Naive thymus-derived CD4-positive, alpha-beta T cell (primary cell): ENCODE measurements at regions not wholly inside any gene's neighbourhood (a gene's known extent, or its start where the extent isn't known, plus 50 kb on each side); places are given as distances from the start of the nearest gene placed in this dataset.

Experiments used
- ATAC-seq: fragments of 150-1000 bp; cut with Tn5 transposase; 2 replicates; pipeline ENCODE4 v1.10.0; 2021; ENCODE audit warnings: mild to moderate bottlenecking, moderate library complexity
- CTCF ChIA-PET: fragments of 350-600 bp; sonication (Branson Sonifier 250); formaldehyde crosslinking; loops from one replicate; lab custom pipeline; 2021; ENCODE audit warnings: antibody characterized with exemption; lab: Charles Lee
- POLR2A ChIA-PET: fragments of 350-600 bp; sonication (Branson Sonifier 250); formaldehyde crosslinking; loops from one replicate; lab custom pipeline; 2021; ENCODE audit warnings: antibody characterized with exemption, inconsistent platforms; lab: Charles Lee
- DNase-seq, 9 donors: peaks; one replicate each; pipeline versions ENCODE4 v3.0.0 to v3.0.0-alpha.2; 2020 to 2022; ENCODE audit warnings: mixed read lengths in 1 of 9
- H3K27ac ChIP-seq: one replicate; pipeline ENCODE4 v1.7.0; 2013; ENCODE audit warnings: mild to moderate bottlenecking, low read depth, low read length, moderate library complexity
- H3K27me3 ChIP-seq, 2 donors: one replicate each; pipeline ENCODE4 v1.7.0; 2013; ENCODE audit warnings: low read length in 2 of 2, mild to moderate bottlenecking in 2 of 2, moderate library complexity in 2 of 2; ENCODE audit not compliant: control insufficient read depth in 2 of 2, insufficient read depth in 2 of 2
- H3K36me3 ChIP-seq, 3 experiments: 1 replicate in 2 of 3; 2 replicates in 1 of 3; pipeline ENCODE4 v1.7.0; 2013; ENCODE audit warnings: low read length in 3 of 3, mild to moderate bottlenecking in 3 of 3, moderate library complexity in 1 of 3; ENCODE audit not compliant: insufficient read depth in 3 of 3, control insufficient read depth in 2 of 3
- H3K4me1 ChIP-seq, 2 donors: one replicate each; pipeline ENCODE4 v1.7.0; 2013; ENCODE audit warnings: low read length in 2 of 2, mild to moderate bottlenecking in 2 of 2, moderate library complexity in 1 of 2; ENCODE audit not compliant: control insufficient read depth in 2 of 2, insufficient read depth in 2 of 2
- H3K4me3 ChIP-seq: 2 replicates; pipeline ENCODE4 v1.7.0; 2013; ENCODE audit warnings: mild to moderate bottlenecking, low read length
- H3K9me3 ChIP-seq, 3 experiments: 1 replicate in 2 of 3; 2 replicates in 1 of 3; pipeline ENCODE4 v1.7.0; 2013; ENCODE audit warnings: low read length in 3 of 3; ENCODE audit not compliant: control insufficient read depth in 2 of 3
- H3K27ac Mint-ChIP-seq, 9 donors: one replicate each; pipeline ENCODE4 v1.8.0; 2020 to 2022; ENCODE audit warnings: mixed read lengths in 9 of 9, mild to moderate bottlenecking in 8 of 9, moderate library complexity in 5 of 9, inconsistent platforms in 2 of 9
- H3K27me3 Mint-ChIP-seq, 5 donors: one replicate each; pipeline ENCODE4 v1.8.0; 2021 to 2022; ENCODE audit warnings: mixed read lengths in 5 of 5, mild to moderate bottlenecking in 1 of 5
- H3K36me3 Mint-ChIP-seq, 5 donors: one replicate each; pipeline ENCODE4 v1.8.0; 2020 to 2022; ENCODE audit warnings: mixed read lengths in 5 of 5, mild to moderate bottlenecking in 3 of 5, inconsistent platforms in 1 of 5
- H3K4me1 Mint-ChIP-seq, 7 donors: one replicate each; pipeline ENCODE4 v1.8.0; 2020 to 2022; ENCODE audit warnings: mixed read lengths in 7 of 7, mild to moderate bottlenecking in 3 of 7, inconsistent platforms in 1 of 7
- H3K4me3 Mint-ChIP-seq, 10 donors: one replicate each; pipeline ENCODE4 v1.8.0; 2020 to 2022; ENCODE audit warnings: mild to moderate bottlenecking in 10 of 10, mixed read lengths in 10 of 10, moderate library complexity in 6 of 10, inconsistent platforms in 2 of 10
- H3K9me3 Mint-ChIP-seq, 11 donors: one replicate each; pipeline ENCODE4 v1.8.0; 2020 to 2022; ENCODE audit warnings: mixed read lengths in 11 of 11, mild to moderate bottlenecking in 4 of 11, inconsistent platforms in 1 of 11, moderate library complexity in 1 of 11
- intact Hi-C, 2 donors: fragments of 100-400 bp; cut with micrococcal nuclease; formaldehyde crosslinking; loops; one replicate each; pipeline ENCODE4 v1.15.1; 2023

DNA sequence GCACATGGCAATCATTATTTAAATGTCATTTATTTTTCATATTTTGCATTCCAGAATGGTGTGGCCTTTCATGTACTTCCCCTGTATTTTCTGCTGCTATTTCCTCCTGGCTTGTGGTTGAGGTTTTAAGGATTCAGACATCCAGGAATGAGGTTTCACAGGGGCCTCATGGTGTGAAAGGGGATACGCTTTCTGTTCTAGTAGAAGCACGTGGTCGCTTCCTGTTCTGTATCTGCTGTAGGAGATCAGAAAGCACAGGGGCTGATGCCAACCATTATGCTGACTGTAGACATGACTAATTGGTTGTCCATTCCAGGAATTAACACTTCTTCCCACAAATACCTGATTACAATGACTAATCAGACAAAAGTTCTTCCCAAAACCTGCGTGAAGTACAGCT, 405.9 kb downstream of the SHISA9 start:
- ATAC-seq (no peak), DNase-seq (no peak)
- Histone ChIP-seq H3K9me3 (no peaks in the 10 kb centered on the region), H3K27ac (no peak overlapping the region), H3K27me3 (no peaks in the 10 kb centered on the region), H3K4me1 (no peaks in the 10 kb centered on the region), H3K36me3 (no peaks in the 10 kb centered on the region), H3K4me3 (no peak overlapping the region)
- intact Hi-C loops = no loop called here
- ChIA-PET POLR2A (no interaction called here), CTCF (no interaction called here)
- H3K4me3 Mint-ChIP-seq = no peak overlapping the region
- H3K27me3 Mint-ChIP-seq = peaks cover 0 to 15% (median 5%) of the 10 kb centered on the region in 5 donors
- H3K4me1 Mint-ChIP-seq = peaks cover 0 to 3% (median 0%) of the 10 kb centered on the region in 7 donors
- H3K27ac Mint-ChIP-seq = no peak overlapping the region
- peaks cover 0 to 12% (median 0%) of the 10 kb centered on the region in 11 donors for H3K9me3 Mint-ChIP-seq
- no peaks in the 10 kb centered on the region for H3K36me3 Mint-ChIP-seq

DNA sequence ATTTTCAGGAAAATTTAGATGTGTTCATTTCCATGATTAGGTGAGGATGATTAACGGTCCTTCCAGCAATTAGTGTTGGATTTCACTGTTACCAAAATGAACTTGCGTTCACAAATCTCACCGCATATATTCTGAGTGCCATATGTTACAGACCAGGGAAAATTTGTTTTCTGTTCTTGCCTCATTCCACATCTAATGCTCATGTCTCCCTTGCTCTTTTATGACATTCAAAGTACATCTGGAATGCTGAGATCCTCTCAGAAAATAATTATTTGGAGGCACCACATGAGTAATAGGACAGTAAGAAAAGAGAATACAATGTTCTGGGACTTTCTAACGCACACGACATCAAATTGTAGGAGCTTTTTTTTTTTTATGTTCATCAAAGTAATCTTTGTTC, 406.5 kb downstream of the SHISA9 start:
- H3K27ac Mint-ChIP-seq = no peak overlapping the region
- no peaks in the 10 kb centered on the region for H3K27me3 ChIP-seq
- H3K27ac ChIP-seq = no peak overlapping the region
- ATAC-seq (no peak), DNase-seq (no peak)
- H3K4me1 ChIP-seq = no peaks in the 10 kb centered on the region
- H3K4me3 Mint-ChIP-seq = no peak overlapping the region
- H3K36me3 ChIP-seq = no peaks in the 10 kb centered on the region
- peaks cover 0 to 3% (median 0%) of the 10 kb centered on the region in 7 donors for H3K4me1 Mint-ChIP-seq
- intact Hi-C loops = no loop called here
- H3K4me3 ChIP-seq = no peak overlapping the region
- no peaks in the 10 kb centered on the region for H3K36me3 Mint-ChIP-seq
- ChIA-PET CTCF (no interaction called here), POLR2A (no interaction called here)
- no peaks in the 10 kb centered on the region for H3K9me3 ChIP-seq
- H3K9me3 Mint-ChIP-seq = peaks cover 0 to 12% (median 0%) of the 10 kb centered on the region in 11 donors
- H3K27me3 Mint-ChIP-seq = peaks cover 0 to 10% (median under 1%) of the 10 kb centered on the region in 5 donors

- ChIA-PET POLR2A (no interaction called here), CTCF (no interaction called here)
- intact Hi-C loops = no loop called here
- H3K4me3 ChIP-seq = no peak overlapping the region
- Mint-ChIP-seq H3K36me3 (no peaks in the 10 kb centered on the region), H3K27me3 (peaks cover 0 to 14% (median 0%) of the 10 kb centered on the region in 5 donors), H3K9me3 (peaks cover 0 to 12% (median 0%) of the 10 kb centered on the region in 11 donors), H3K27ac (no peak overlapping the region), H3K4me3 (no peak overlapping the region), H3K4me1 (peaks cover 0 to 10% (median 0%) of the 10 kb centered on the region in 7 donors)
- H3K27ac ChIP-seq = no peak overlapping the region
- ATAC-seq = no peak
- H3K4me1 ChIP-seq = no peaks in the 10 kb centered on the region
- H3K9me3 ChIP-seq = no peaks in the 10 kb centered on the region
- DNase-seq = no peak
- no peaks in the 10 kb centered on the region for H3K27me3 ChIP-seq
- H3K36me3 ChIP-seq = no peaks in the 10 kb centered on the region
These were observed 410.7 kb downstream of the SHISA9 start for GRCh38 chr16:13312063-13312462.

DNA sequence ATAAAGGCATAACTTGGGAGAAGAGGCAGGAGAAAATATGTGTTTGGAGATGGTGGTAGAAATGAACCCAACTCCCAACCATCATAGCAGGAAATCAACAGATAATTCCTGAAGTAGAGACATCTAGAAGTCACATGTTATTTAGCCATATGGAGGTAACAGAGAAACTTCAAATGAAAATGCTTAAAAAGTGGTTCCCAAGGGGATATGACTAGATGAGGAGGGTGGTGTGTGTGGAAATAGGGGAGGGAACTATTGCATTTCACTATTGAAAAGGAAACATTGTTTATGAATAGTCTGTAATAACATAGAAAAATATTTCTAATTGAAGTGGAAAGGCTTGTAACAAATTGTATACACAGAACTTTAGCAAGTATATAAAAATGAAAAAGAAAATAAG, 412.0 kb downstream of the SHISA9 start:
- no peaks in the 10 kb centered on the region for H3K4me1 ChIP-seq
- H3K27ac ChIP-seq = no peak overlapping the region
- H3K9me3 ChIP-seq = no peaks in the 10 kb centered on the region
- ATAC-seq (no peak), DNase-seq (no peak)
- Mint-ChIP-seq H3K9me3 (peaks cover 0 to 5% (median 0%) of the 10 kb centered on the region in 11 donors), H3K27ac (no peak overlapping the region), H3K27me3 (peaks cover 0 to 13% (median 2%) of the 10 kb centered on the region in 5 donors), H3K36me3 (no peaks in the 10 kb centered on the region), H3K4me3 (no peak overlapping the region), H3K4me1 (peaks cover 0 to 8% (median 0%) of the 10 kb centered on the region in 7 donors)
- POLR2A ChIA-PET = no interaction called here
- CTCF ChIA-PET = no interaction called here
- intact Hi-C loops = no loop called here
- no peak overlapping the region for H3K4me3 ChIP-seq
- H3K36me3 ChIP-seq = no peaks in the 10 kb centered on the region
- no peaks in the 10 kb centered on the region for H3K27me3 ChIP-seq

GRCh38 chr16:13314633-13315032, 413.2 kb downstream of the SHISA9 start:
- Mint-ChIP-seq H3K27me3 (peaks cover 0 to 9% (median 0%) of the 10 kb centered on the region in 5 donors), H3K4me3 (no peak overlapping the region), H3K27ac (no peak overlapping the region), H3K36me3 (no peaks in the 10 kb centered on the region), H3K9me3 (peaks cover 0 to 4% (median 0%) of the 10 kb centered on the region in 11 donors), H3K4me1 (peaks cover 0 to 8% (median 0%) of the 10 kb centered on the region in 7 donors)
- H3K4me1 ChIP-seq = no peaks in the 10 kb centered on the region
- H3K36me3 ChIP-seq = no peaks in the 10 kb centered on the region
- intact Hi-C loops = no loop called here
- no peak for ATAC-seq
- no peak overlapping the region for H3K27ac ChIP-seq
- H3K27me3 ChIP-seq = no peaks in the 10 kb centered on the region
- no peak for DNase-seq
- CTCF ChIA-PET = no interaction called here
- no peak overlapping the region for H3K4me3 ChIP-seq
- POLR2A ChIA-PET = no interaction called here
- H3K9me3 ChIP-seq = no peaks in the 10 kb centered on the region

DNA sequence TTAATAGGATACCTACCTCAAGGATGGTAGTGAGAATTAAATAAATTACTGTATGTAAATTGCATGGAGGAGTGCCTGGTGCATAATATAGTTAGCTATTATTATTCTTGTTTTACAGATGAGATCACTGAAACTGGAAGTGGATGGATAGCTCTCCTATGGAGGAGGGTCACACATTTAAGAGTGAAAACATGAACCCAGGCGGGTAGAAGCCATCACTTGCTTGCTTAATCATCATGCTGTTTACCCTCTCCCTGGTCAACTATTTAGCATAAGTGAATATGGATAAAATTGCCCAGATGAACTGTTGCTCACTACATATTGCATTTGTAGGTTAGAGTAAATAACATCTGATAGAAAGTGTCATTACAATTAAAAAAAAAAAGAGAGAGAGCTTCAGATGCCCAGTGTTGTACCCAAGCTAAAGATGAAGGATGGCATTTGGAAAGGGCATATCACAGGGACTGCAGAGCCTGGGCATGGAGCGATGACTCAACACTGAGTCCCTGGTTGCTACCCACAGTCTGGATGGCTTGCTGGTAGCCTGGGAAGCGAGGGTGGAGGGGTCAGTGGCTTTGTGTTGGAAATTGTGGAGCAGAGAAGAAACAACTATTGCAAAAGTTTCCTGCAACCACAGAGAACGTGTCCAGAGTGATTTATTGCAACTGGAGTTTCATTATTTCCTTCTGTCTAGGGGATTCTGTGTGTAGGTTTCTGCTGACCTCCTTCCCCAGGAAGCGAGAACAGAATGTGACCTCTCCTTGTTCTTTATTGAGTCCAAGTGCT, 414.4 kb downstream of the SHISA9 start:
- ChIA-PET POLR2A (no interaction called here), CTCF (no interaction called here)
- H3K4me3 Mint-ChIP-seq = peak overlapping the region in 6 of 10 donors; percentile 4 to 38 (median 16)
- H3K4me1 ChIP-seq = no peaks in the 10 kb centered on the region
- no peaks in the 10 kb centered on the region for H3K9me3 ChIP-seq
- H3K27ac Mint-ChIP-seq = no peak overlapping the region
- H3K4me1 Mint-ChIP-seq = peaks cover 0 to 8% (median 0%) of the 10 kb centered on the region in 7 donors
- no peak overlapping the region for H3K27ac ChIP-seq
- no peak for ATAC-seq
- H3K27me3 ChIP-seq = no peaks in the 10 kb centered on the region
- H3K27me3 Mint-ChIP-seq = peaks cover 0 to 9% (median 0%) of the 10 kb centered on the region in 5 donors
- no peak for DNase-seq
- intact Hi-C loops = no loop called here
- H3K9me3 Mint-ChIP-seq = peaks cover 0 to 3% (median 0%) of the 10 kb centered on the region in 11 donors
- no peaks in the 10 kb centered on the region for H3K36me3 Mint-ChIP-seq
- no peak overlapping the region for H3K4me3 ChIP-seq
- no peaks in the 10 kb centered on the region for H3K36me3 ChIP-seq

DNA sequence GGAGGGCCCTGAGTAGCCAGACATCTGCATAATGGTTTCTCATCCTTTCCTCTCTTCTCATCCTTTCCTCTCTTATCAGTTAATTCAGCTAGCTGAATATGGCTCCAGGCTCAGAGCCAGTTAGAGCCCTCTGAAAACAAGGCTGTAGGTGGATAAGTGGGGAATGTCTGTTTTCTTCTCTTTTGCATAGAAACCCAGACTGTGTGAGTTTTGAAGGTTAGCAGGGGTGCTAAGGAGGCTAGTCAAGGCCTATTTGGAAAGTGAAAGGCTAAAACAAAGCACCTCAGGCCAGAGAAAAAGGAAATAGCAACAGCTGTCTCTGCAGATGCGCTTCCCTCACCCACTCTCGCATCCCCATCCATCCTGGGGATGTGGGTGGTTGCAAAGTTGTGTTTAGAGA, 420.9 kb downstream of the SHISA9 start:
- Histone ChIP-seq H3K4me3 (no peak overlapping the region), H3K4me1 (no peaks in the 10 kb centered on the region), H3K9me3 (no peaks in the 10 kb centered on the region), H3K36me3 (no peaks in the 10 kb centered on the region), H3K27ac (no peak overlapping the region), H3K27me3 (no peaks in the 10 kb centered on the region)
- POLR2A ChIA-PET = no interaction called here
- intact Hi-C loops = no loop called here
- Mint-ChIP-seq H3K4me3 (no peak overlapping the region), H3K27me3 (peaks cover 0 to 3% (median 0%) of the 10 kb centered on the region in 5 donors), H3K9me3 (peaks cover 0 to 8% (median 1%) of the 10 kb centered on the region in 11 donors), H3K4me1 (no peaks in the 10 kb centered on the region), H3K36me3 (no peaks in the 10 kb centered on the region), H3K27ac (no peak overlapping the region)
- ATAC-seq (no peak), DNase-seq (no peak)
- CTCF ChIA-PET = no interaction called here
